ENCODE measurements at regions not wholly inside any gene's neighbourhood (a gene's known extent, or its start where the extent isn't known, plus 50 kb on each side); places are given as distances from the start of the nearest gene placed in this dataset.
"Not testable (repeated sequence)": the region's sequence is repeated elsewhere in the genome, so short reads cannot be mapped to it uniquely, and the experiment has no call there.

DNA sequence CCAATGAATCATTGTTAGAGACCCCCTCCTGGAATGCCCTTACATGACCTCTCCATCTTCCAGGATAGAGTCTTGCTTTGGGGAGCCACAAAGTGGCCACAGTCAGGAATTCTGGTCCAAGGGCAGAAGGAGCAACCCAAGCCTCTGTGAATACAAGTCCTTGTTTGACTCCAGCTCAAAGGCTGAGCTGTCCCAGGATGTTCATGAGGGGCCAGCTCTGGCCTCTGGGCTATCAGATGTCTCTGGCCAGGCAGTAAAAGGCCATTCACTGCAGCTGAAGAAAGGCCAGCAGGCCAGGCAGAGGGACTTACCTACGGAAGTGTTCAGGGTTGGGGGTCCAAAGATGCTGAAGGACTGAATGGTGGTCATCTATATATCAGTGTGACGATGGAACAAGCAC, 98.3 kb upstream of the IPO9 start:
- 93% methylated on average over 2 of the region's 2 CpGs for WGBS

DNA sequence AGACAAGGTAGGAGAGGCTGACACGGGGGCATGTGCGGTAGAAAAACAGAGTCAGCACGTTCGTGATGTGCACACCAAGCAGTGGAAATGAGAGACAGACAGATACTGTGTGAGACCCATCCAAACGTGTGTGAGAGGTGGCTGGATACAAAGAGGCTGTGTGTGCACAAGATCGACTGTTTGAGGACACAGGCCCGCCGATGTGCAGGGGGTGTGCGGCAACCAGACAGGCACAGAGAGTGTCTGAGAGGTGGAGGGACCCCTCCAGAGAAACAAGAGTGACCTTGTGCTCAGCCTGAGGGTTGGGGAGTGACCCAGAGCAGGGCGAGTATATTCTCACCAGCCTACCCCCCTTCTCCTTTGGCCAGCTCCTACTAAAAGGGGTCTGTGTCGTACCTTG, 97.8 kb upstream of the IPO9 start:
- TF ChIP-seq POLR2AphosphoS5 (IDR thresholded peaks at IDR 0.05), result no peak
- no peak for TF ChIP-seq POLR2A (IDR thresholded peaks at IDR 0.05)
- TF ChIP-seq, protein P1, sequence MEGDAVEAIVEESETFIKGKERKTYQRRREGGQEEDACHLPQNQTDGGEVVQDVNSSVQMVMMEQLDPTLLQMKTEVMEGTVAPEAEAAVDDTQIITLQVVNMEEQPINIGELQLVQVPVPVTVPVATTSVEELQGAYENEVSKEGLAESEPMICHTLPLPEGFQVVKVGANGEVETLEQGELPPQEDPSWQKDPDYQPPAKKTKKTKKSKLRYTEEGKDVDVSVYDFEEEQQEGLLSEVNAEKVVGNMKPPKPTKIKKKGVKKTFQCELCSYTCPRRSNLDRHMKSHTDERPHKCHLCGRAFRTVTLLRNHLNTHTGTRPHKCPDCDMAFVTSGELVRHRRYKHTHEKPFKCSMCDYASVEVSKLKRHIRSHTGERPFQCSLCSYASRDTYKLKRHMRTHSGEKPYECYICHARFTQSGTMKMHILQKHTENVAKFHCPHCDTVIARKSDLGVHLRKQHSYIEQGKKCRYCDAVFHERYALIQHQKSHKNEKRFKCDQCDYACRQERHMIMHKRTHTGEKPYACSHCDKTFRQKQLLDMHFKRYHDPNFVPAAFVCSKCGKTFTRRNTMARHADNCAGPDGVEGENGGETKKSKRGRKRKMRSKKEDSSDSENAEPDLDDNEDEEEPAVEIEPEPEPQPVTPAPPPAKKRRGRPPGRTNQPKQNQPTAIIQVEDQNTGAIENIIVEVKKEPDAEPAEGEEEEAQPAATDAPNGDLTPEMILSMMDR (IDR thresholded peaks at IDR 0.05), result no peak
- no peaks in the 10 kb centered on the region for H3K9me3 ChIP-seq
- no peaks in the 10 kb centered on the region for H3K4me1 ChIP-seq (replicated peaks)
- no peaks in the 10 kb centered on the region for H3K27me3 ChIP-seq (replicated peaks; ENCODE audit: insufficient read depth)
- H3K4me3 ChIP-seq, result no peak overlapping the region
- no peak for DNase-seq (ENCODE audit: low spot score)
- intact Hi-C loops (cut with DNase I), result no loop called here
- WGBS, result 74% methylated on average over 11 of the region's 11 CpGs
- no peaks in the 10 kb centered on the region for H3K36me3 ChIP-seq
- no peak overlapping the region for H3K27ac ChIP-seq

More for the DNA sequence above, 98.3 kb upstream of the IPO9 start:
- TF ChIP-seq POLR2A (IDR thresholded peaks at IDR 0.05) (no peak), POLR2AphosphoS5 (IDR thresholded peaks at IDR 0.05) (no peak)
- TF ChIP-seq, protein P1 (IDR thresholded peaks at IDR 0.05), result no peak
- no peaks in the 10 kb centered on the region for H3K4me1 ChIP-seq (replicated peaks)
- DNase-seq (ENCODE audit: low spot score), result no peak
- no peak overlapping the region for H3K27ac ChIP-seq
- H3K4me3 ChIP-seq, result no peak overlapping the region
- H3K27me3 ChIP-seq (replicated peaks; ENCODE audit: insufficient read depth), result no peaks in the 10 kb centered on the region
- intact Hi-C loops (cut with DNase I), result no loop called here
- H3K9me3 ChIP-seq, result no peaks in the 10 kb centered on the region
- no peaks in the 10 kb centered on the region for H3K36me3 ChIP-seq

- Histone ChIP-seq H3K36me3 (no peaks in the 10 kb centered on the region), H3K27me3 (replicated peaks; ENCODE audit: insufficient read depth) (no peaks in the 10 kb centered on the region), H3K9me3 (no peaks in the 10 kb centered on the region), H3K4me1 (replicated peaks) (no peaks in the 10 kb centered on the region), H3K4me3 (no peak overlapping the region), H3K27ac (no peak overlapping the region)
- DNase-seq (ENCODE audit: low spot score), result no peak
- intact Hi-C loops (cut with DNase I), result no loop called here
- WGBS, result 50% methylated on average over 1 of the region's 1 CpG
- TF ChIP-seq POLR2AphosphoS5 (IDR thresholded peaks at IDR 0.05), result no peak
- no peak for TF ChIP-seq POLR2A (IDR thresholded peaks at IDR 0.05)
- TF ChIP-seq, protein P1 (IDR thresholded peaks at IDR 0.05), result no peak
Observed at GRCh38 chr1:201731592-201731991, 97.4 kb upstream of the IPO9 start.

GRCh38 chr1:201732351-201732750, 96.6 kb upstream of the IPO9 start:
- no peaks in the 10 kb centered on the region for H3K36me3 ChIP-seq
- no peak for TF ChIP-seq POLR2AphosphoS5 (IDR thresholded peaks at IDR 0.05)
- TF ChIP-seq, protein P1 (IDR thresholded peaks at IDR 0.05), result no peak
- no peak for TF ChIP-seq POLR2A (IDR thresholded peaks at IDR 0.05)
- no peak for DNase-seq (ENCODE audit: low spot score)
- no peaks in the 10 kb centered on the region for H3K9me3 ChIP-seq
- no peak overlapping the region for H3K27ac ChIP-seq
- no peak overlapping the region for H3K4me3 ChIP-seq
- intact Hi-C loops (cut with DNase I), result no loop called here
- no peaks in the 10 kb centered on the region for H3K27me3 ChIP-seq (replicated peaks; ENCODE audit: insufficient read depth)
- H3K4me1 ChIP-seq (replicated peaks), result no peaks in the 10 kb centered on the region
- 94% methylated on average over 2 of the region's 2 CpGs for WGBS

- H3K27ac ChIP-seq; intact Hi-C loops (cut with DNase I); H3K9me3 ChIP-seq; H3K36me3 ChIP-seq; H3K4me3 ChIP-seq; DNase-seq (ENCODE audit: low spot score); H3K27me3 ChIP-seq (replicated peaks; ENCODE audit: insufficient read depth); H3K4me1 ChIP-seq (replicated peaks): not testable (repeated sequence)
- 89% methylated on average over 4 of the region's 4 CpGs for WGBS
Observed at GRCh38 chr1:201734221-201734620, 94.7 kb upstream of the IPO9 start.
